HCT116 (cell line): ENCODE measurements at regions not wholly inside any gene's neighbourhood (a gene's known extent, or its start where the extent isn't known, plus 50 kb on each side); places are given as distances from the start of the nearest gene placed in this dataset.

ENCODE experiments used
- ATAC-seq: fragments of 200-7000 bp; cut with Tn5 transposase; 2 replicates; pipeline ENCODE4 v1.9.1; 2020; ENCODE audit warnings: mild to moderate bottlenecking, moderate library complexity
- BruUV-seq: library from RNA; stranded (reverse); fragments of 400-500 nt; replicated peaks from 2 replicates; lab custom pipeline; 2021; lab: Mats Ljungman, UMichigan
- CTCF ChIA-PET: fragments of 300-600 bp; sonication (Branson Sonifier 250); formaldehyde crosslinking; loops from one replicate; lab custom pipeline; 2021; ENCODE audit warnings: antibody characterized with exemption; lab: Charles Lee
- POLR2A ChIA-PET: fragments of 300-600, 350-600 bp; sonication (Branson Sonifier 250); formaldehyde crosslinking; loops from one replicate; lab custom pipeline; 2021; ENCODE audit warnings: antibody characterized with exemption; lab: Charles Lee
- RAD21 ChIA-PET, 2 experiments: fragments of 300-600 bp; sonication (Branson Sonifier 250); formaldehyde crosslinking; loops; one replicate each; lab custom pipeline; 2023; ENCODE audit warnings: low total read pairs in 2 of 2; ENCODE audit not compliant: uncharacterized antibody in 2 of 2, unreplicated experiment in 2 of 2, low non-redundant PET in 1 of 2; lab: Charles Lee
- DNase-seq: peaks from one replicate; pipeline ENCODE4 v3.0.0-alpha.2; 2010; ENCODE audit warnings: low read depth, low spot score
- H2AFZ ChIP-seq: fragments of 200-600 bp; shearing (Covaris generic), sonication (generic); 2 replicates; pipeline ENCODE4 v1.6.1; 2017; ENCODE audit warnings: low read depth, mixed run types, mixed read lengths, antibody characterized with exemption, low read length; ENCODE audit not compliant: poor library complexity, severe bottlenecking
- H3K27ac ChIP-seq: 2 replicates; pipeline ENCODE4 v1.5.1; 2012; ENCODE audit warnings: low read depth, low read length
- H3K27me3 ChIP-seq: fragments of 200-600 bp; sonication (generic); 2 replicates; pipeline ENCODE4 v1.6.1; 2016; ENCODE audit warnings: mixed run types, low read length, mixed read lengths; ENCODE audit not compliant: insufficient read depth
- H3K36me3 ChIP-seq, 2 experiments: fragments of 200-500 bp in 1 of 2; fragments of 200-600 bp in 1 of 2; sonication (Bioruptor generic) in 1 of 2; sonication (generic) in 1 of 2; 2 replicates each; pipeline versions ENCODE4 v1.5.1 to v1.6.1; 2014 to 2016; ENCODE audit warnings: low read length in 2 of 2, inconsistent platforms in 1 of 2, mixed read lengths in 1 of 2, mixed run types in 1 of 2; ENCODE audit not compliant: insufficient read depth in 2 of 2, control insufficient read depth in 1 of 2
- H3K4me1 ChIP-seq, 2 experiments: fragments of 200-600 bp in 1 of 2; sonication (generic) in 1 of 2; 2 replicates each; pipeline versions ENCODE4 v1.5.1 to v1.6.1; 2012 to 2017; ENCODE audit warnings: low read length in 2 of 2, inconsistent platforms in 1 of 2, mild to moderate bottlenecking in 1 of 2, mixed read lengths in 1 of 2, mixed run types in 1 of 2, moderate library complexity in 1 of 2; ENCODE audit not compliant: insufficient read depth in 2 of 2, control insufficient read depth in 1 of 2
- H3K4me2 ChIP-seq: fragments of 200-600 bp; sonication (generic); 2 replicates; pipeline ENCODE4 v1.6.1; 2017; ENCODE audit warnings: mixed run types, low read length, mixed read lengths
- H3K4me3 ChIP-seq, 2 experiments: fragments of 200-600 bp in 1 of 2; sonication (generic) in 1 of 2; replicated peaks in 1 of 2; 2 replicates each; pipeline ENCODE4 v1.5.1; 2011 to 2016; ENCODE audit warnings: low read length in 2 of 2, control low read depth in 1 of 2, low read depth in 1 of 2, mild to moderate bottlenecking in 1 of 2, mixed read lengths in 1 of 2, mixed run types in 1 of 2
- H3K79me2 ChIP-seq: fragments of 200-600 bp; sonication (generic); 2 replicates; pipeline ENCODE4 v1.6.1; 2017; ENCODE audit warnings: mild to moderate bottlenecking, mixed run types, low read length, moderate library complexity, mixed read lengths; ENCODE audit not compliant: insufficient read depth
- H3K9ac ChIP-seq: fragments of 200-600 bp; sonication (generic); 2 replicates; pipeline ENCODE4 v1.6.1; 2016; ENCODE audit warnings: low read length, mixed read lengths
- H3K9me2 ChIP-seq: fragments of 200-600 bp; sonication (generic), shearing (Covaris generic); 2 replicates; pipeline ENCODE4 v1.6.1; 2017; ENCODE audit warnings: mixed run types, mild to moderate bottlenecking, moderate library complexity; ENCODE audit not compliant: insufficient read depth
- H3K9me3 ChIP-seq, 2 experiments: fragments of 200-500 bp in 1 of 2; fragments of 200-600 bp in 1 of 2; sonication (Bioruptor generic) in 1 of 2; sonication (generic) in 1 of 2; 2 replicates each; pipeline ENCODE4 v1.6.1; 2014 to 2017; ENCODE audit warnings: low read length in 2 of 2, mixed read lengths in 2 of 2, inconsistent platforms in 1 of 2, low read depth in 1 of 2, mild to moderate bottlenecking in 1 of 2, mixed run types in 1 of 2, moderate library complexity in 1 of 2; ENCODE audit not compliant: control insufficient read depth in 1 of 2, insufficient read depth in 1 of 2
- H4K20me1 ChIP-seq: fragments of 200-600 bp; sonication (generic), shearing (Covaris generic); 2 replicates; pipeline ENCODE4 v1.6.1; 2017; ENCODE audit warnings: mixed run types, mild to moderate bottlenecking, moderate library complexity; ENCODE audit not compliant: insufficient read depth
- ATF3 ChIP-seq: IDR thresholded peaks from 2 replicates; pipeline ENCODE4 v1.6.1; 2012
- CEBPB ChIP-seq: IDR thresholded peaks from 2 replicates; pipeline ENCODE4 v1.6.1; 2012; ENCODE audit warnings: low read depth
- CTCF ChIP-seq, 3 experiments: fragments of 200-600 bp in 1 of 3; sonication (generic) in 1 of 3; IDR thresholded peaks in 2 of 3; conservative IDR thresholded peaks in 1 of 3; 2 replicates each; pipeline ENCODE4 v1.5.1; 2012 to 2017; ENCODE audit warnings: low read depth in 2 of 3, low read length in 2 of 3, antibody characterized with exemption in 1 of 3, borderline replicate concordance in 1 of 3, control low read depth in 1 of 3, mild to moderate bottlenecking in 1 of 3, mixed read lengths in 1 of 3, mixed run types in 1 of 3, moderate library complexity in 1 of 3; ENCODE audit not compliant: insufficient read depth in 1 of 3
- JUND ChIP-seq: IDR thresholded peaks from 2 replicates; pipeline ENCODE4 v1.6.1; 2012
- POLR2A ChIP-seq: IDR thresholded peaks from 2 replicates; pipeline ENCODE4 v1.7.0; 2011; ENCODE audit warnings: borderline replicate concordance; ENCODE audit not compliant: insufficient read depth, insufficient read length; ENCODE audit errors: extremely low read depth
- POLR2AphosphoS5 ChIP-seq: IDR thresholded peaks from 2 replicates; pipeline ENCODE4 v1.6.1; 2011; ENCODE audit warnings: mild to moderate bottlenecking, low read depth, low read length, moderate library complexity
- RAD21 ChIP-seq: IDR thresholded peaks from 2 replicates; pipeline ENCODE4 v1.6.1; 2012; ENCODE audit warnings: low read depth, mild to moderate bottlenecking
- REST ChIP-seq: IDR thresholded peaks from 2 replicates; pipeline ENCODE4 v1.6.1; 2012; ENCODE audit warnings: low read depth
- SIN3A ChIP-seq: IDR thresholded peaks from 2 replicates; pipeline ENCODE4 v1.6.1; 2012; ENCODE audit warnings: low read depth
- SP1 ChIP-seq: IDR thresholded peaks from 2 replicates; pipeline ENCODE4 v1.6.1; 2012; ENCODE audit warnings: low read depth
- TCF7L2 ChIP-seq: IDR thresholded peaks from 2 replicates; pipeline ENCODE4 v1.7.0; 2011; ENCODE audit warnings: borderline replicate concordance, inconsistent platforms; ENCODE audit not compliant: insufficient read depth, insufficient read length; ENCODE audit errors: extremely low read depth
- YY1 ChIP-seq: IDR thresholded peaks from 2 replicates; pipeline ENCODE4 v1.6.1; 2011; ENCODE audit warnings: low read length, low read depth, moderate library complexity, mild to moderate bottlenecking; ENCODE audit not compliant: insufficient replicate concordance; ENCODE audit errors: extremely low read depth
- ZBTB33 ChIP-seq: IDR thresholded peaks from 2 replicates; pipeline ENCODE4 v1.6.1; 2011; ENCODE audit warnings: mild to moderate bottlenecking, low read length, moderate library complexity; ENCODE audit not compliant: insufficient replicate concordance; ENCODE audit errors: extremely low read depth
- ZNF274 ChIP-seq: fragments of 200-500 bp; sonication (Bioruptor generic); IDR thresholded peaks from 2 replicates; pipeline ENCODE4 v1.6.1; 2014; ENCODE audit warnings: mild to moderate bottlenecking, low read depth, low read length, inconsistent platforms
- intact Hi-C: fragments of 100-400 bp; cut with micrococcal nuclease; formaldehyde crosslinking; loops from 2 replicates; pipeline ENCODE4 v1.10.0; 2022

- TF ChIP-seq SP1: no peak
- TF ChIP-seq ZNF274: no peak
- TF ChIP-seq JUND: no peak
- no peak for TF ChIP-seq RAD21
- TF ChIP-seq TCF7L2: no peak
- no peak for TF ChIP-seq POLR2A
- TF ChIP-seq ZBTB33: no peak
- no peak for TF ChIP-seq CEBPB
- TF ChIP-seq YY1: no peak
- no peak for TF ChIP-seq POLR2AphosphoS5
- TF ChIP-seq CTCF (IDR thresholded peaks at IDR 0.05 in 2 of 3, conservative IDR thresholded peaks at IDR 0.05 in 1 of 3; ENCODE audit: borderline replicate concordance in 1 of 3, insufficient read depth in 1 of 3, low read depth in 2 of 3, low read length in 2 of 3): no peak
- TF ChIP-seq ATF3: no peak
- TF ChIP-seq REST: no peak
- no peak for TF ChIP-seq SIN3A
- TF ChIP-seq, all 23 proteins: peak for 0
- no peaks in the 10 kb centered on the region for H3K9me2 ChIP-seq
- H2AFZ ChIP-seq: no peak overlapping the region
- H3K4me3 ChIP-seq: no peak overlapping the region
- intact Hi-C loops: no loop called here
- no peaks in the 10 kb centered on the region for H3K79me2 ChIP-seq
- H3K9me3 ChIP-seq: no peaks in the 10 kb centered on the region
- BruUV-seq: no TSS peak
- H3K4me2 ChIP-seq: no peak overlapping the region
- no peak overlapping the region for H3K9ac ChIP-seq
- no peaks in the 10 kb centered on the region for H3K4me1 ChIP-seq
- H3K27ac ChIP-seq: no peak overlapping the region
- ChIA-PET RAD21 (no interaction called here), POLR2A (no interaction called here), CTCF (no interaction called here)
- no peaks in the 10 kb centered on the region for H3K27me3 ChIP-seq
- no peaks in the 10 kb centered on the region for H3K36me3 ChIP-seq
- no peaks in the 10 kb centered on the region for H4K20me1 ChIP-seq
- no peak for DNase-seq
- no peak for ATAC-seq
Observed at GRCh38 chr13:40186626-40187323, 479.7 kb downstream of the FOXO1 start.
